Retinal pigment epithelial cell (primary cell): ENCODE measurements at regions not wholly inside any gene's neighbourhood (a gene's known extent, or its start where the extent isn't known, plus 50 kb on each side); places are given as distances from the start of the nearest gene placed in this dataset.
A peak's percentile ranks its signal among the peaks of the same experiment; 100 is the strongest.

Source experiments
- DNase-seq: peaks from one replicate; pipeline ENCODE4 v3.0.0-alpha.2; 2010; ENCODE audit warnings: low read depth
- H3K4me3 ChIP-seq: 2 replicates; pipeline ENCODE4 v1.5.1; 2011; ENCODE audit warnings: mild to moderate bottlenecking, low read length, control low read depth, moderate library complexity
- CTCF ChIP-seq: conservative IDR thresholded peaks from 2 replicates; pipeline ENCODE4 v1.5.1; 2011; ENCODE audit warnings: low read depth, low read length, control low read depth, inconsistent platforms

- no peak for DNase-seq
- no peak for TF ChIP-seq CTCF
Observed at GRCh38 chr9:80632041-80632440, 1057.3 kb downstream of the TLE1 start.

GRCh38 chr9:80622508-80622907, 1050.7 kb downstream of the TLE4 start:
- DNase-seq, result no peak
- TF ChIP-seq CTCF, result no peak
- H3K4me3 ChIP-seq, result no peak overlapping the region

More at GRCh38 chr9:80632041-80632440, 1057.3 kb downstream of the TLE1 start:
- no peak overlapping the region for H3K4me3 ChIP-seq

GRCh38 chr9:80619356-80619755, 1047.6 kb downstream of the TLE4 start:
- TF ChIP-seq CTCF, result no peak
- no peak overlapping the region for H3K4me3 ChIP-seq
- no peak for DNase-seq

- DNase-seq, result no peak
- TF ChIP-seq CTCF, result no peak
- no peak overlapping the region for H3K4me3 ChIP-seq
Observed at GRCh38 chr9:80615964-80616363, 1044.2 kb downstream of the TLE4 start.

GRCh38 chr9:80605793-80606192, 1034.0 kb downstream of the TLE4 start:
- no peak for DNase-seq
- no peak for TF ChIP-seq CTCF

GRCh38 chr9:80605129-80605528, 1033.4 kb downstream of the TLE4 start:
- peak; percentile 19 for DNase-seq
- TF ChIP-seq CTCF, result peak; percentile 59
- no peak overlapping the region for H3K4me3 ChIP-seq

More at GRCh38 chr9:80605793-80606192, 1034.0 kb downstream of the TLE4 start:
- H3K4me3 ChIP-seq, result no peak overlapping the region

- H3K4me3 ChIP-seq, result no peak overlapping the region
- no peak for DNase-seq
- TF ChIP-seq CTCF, result no peak
Observed at GRCh38 chr9:80602291-80602690, 1030.5 kb downstream of the TLE4 start.
